ENCODE measurements at regions not wholly inside any gene's neighbourhood (a gene's known extent, or its start where the extent isn't known, plus 50 kb on each side); places are given as distances from the start of the nearest gene placed in this dataset.

- H3K9me3 ChIP-seq = no peaks in the 10 kb centered on the region
- no peak for DNase-seq (ENCODE audit: low spot score in 2 of 2)
- no peak overlapping the region for H3K4me3 ChIP-seq
- H3K4me1 ChIP-seq = no peaks in the 10 kb centered on the region
- peak in 1 of 3 experiments; percentile 30 for TF ChIP-seq CTCF (IDR thresholded peaks at IDR 0.05)
- no peaks in the 10 kb centered on the region for H3K36me3 ChIP-seq
- intact Hi-C loops (cut with DNase I) = no loop called here
- no peaks in the 10 kb centered on the region for H3K27me3 ChIP-seq
- no peak overlapping the region for H3K27ac ChIP-seq
Observed at GRCh38 chr4:166501941-166502382, 628.9 kb downstream of the TLL1 start.

GRCh38 chr4:166502660-166503059, 629.6 kb downstream of the TLL1 start:
- no peak for TF ChIP-seq CTCF (IDR thresholded peaks at IDR 0.05)
- Histone ChIP-seq H3K4me1 (no peaks in the 10 kb centered on the region), H3K36me3 (no peaks in the 10 kb centered on the region), H3K9me3 (no peaks in the 10 kb centered on the region), H3K27me3 (no peaks in the 10 kb centered on the region), H3K4me3 (no peak overlapping the region), H3K27ac (no peak overlapping the region)
- intact Hi-C loops (cut with DNase I) = no loop called here
- no peak for DNase-seq (ENCODE audit: low spot score in 2 of 2)

GRCh38 chr4:166506051-166506450, 633.0 kb downstream of the TLL1 start:
- H3K36me3 ChIP-seq = no peaks in the 10 kb centered on the region
- intact Hi-C loops (cut with DNase I) = no loop called here

GRCh38 chr4:166512267-166512666, 639.2 kb downstream of the TLL1 start:
- TF ChIP-seq CTCF (IDR thresholded peaks at IDR 0.05) = no peak
- intact Hi-C loops (cut with DNase I) = no loop called here
- DNase-seq (ENCODE audit: low spot score in 2 of 2) = no peak
- Histone ChIP-seq H3K4me1 (no peaks in the 10 kb centered on the region), H3K27ac (no peak overlapping the region), H3K36me3 (no peaks in the 10 kb centered on the region), H3K27me3 (no peaks in the 10 kb centered on the region), H3K4me3 (no peak overlapping the region), H3K9me3 (no peaks in the 10 kb centered on the region)

More at GRCh38 chr4:166506051-166506450, 633.0 kb downstream of the TLL1 start:
- no peak for DNase-seq (ENCODE audit: low spot score in 2 of 2)
- no peaks in the 10 kb centered on the region for H3K27me3 ChIP-seq
- H3K4me1 ChIP-seq = no peaks in the 10 kb centered on the region
- no peak overlapping the region for H3K27ac ChIP-seq
- H3K9me3 ChIP-seq = no peaks in the 10 kb centered on the region
- no peak for TF ChIP-seq CTCF (IDR thresholded peaks at IDR 0.05)
- no peak overlapping the region for H3K4me3 ChIP-seq

- Histone ChIP-seq H3K27me3 (no peaks in the 10 kb centered on the region), H3K36me3 (no peaks in the 10 kb centered on the region), H3K4me3 (no peak overlapping the region), H3K9me3 (no peaks in the 10 kb centered on the region), H3K4me1 (no peaks in the 10 kb centered on the region), H3K27ac (no peak overlapping the region)
- intact Hi-C loops (cut with DNase I) = no loop called here
- no peak for DNase-seq (ENCODE audit: low spot score in 2 of 2)
- no peak for TF ChIP-seq CTCF (IDR thresholded peaks at IDR 0.05)
Observed at GRCh38 chr4:166518315-166518714, 645.3 kb downstream of the TLL1 start.

GRCh38 chr4:166518776-166519175, 645.7 kb downstream of the TLL1 start:
- no peaks in the 10 kb centered on the region for H3K4me1 ChIP-seq
- H3K27ac ChIP-seq = no peak overlapping the region
- TF ChIP-seq CTCF (IDR thresholded peaks at IDR 0.05) = no peak
- no peak overlapping the region for H3K4me3 ChIP-seq
- H3K36me3 ChIP-seq = no peaks in the 10 kb centered on the region
- DNase-seq (ENCODE audit: low spot score in 2 of 2) = no peak
- no peaks in the 10 kb centered on the region for H3K27me3 ChIP-seq
- H3K9me3 ChIP-seq = no peaks in the 10 kb centered on the region
- intact Hi-C loops (cut with DNase I) = no loop called here

All from ascending aorta (tissue), 2 donors.